Activated CD4-positive, alpha-beta T cell treated with anti-CD3 and anti-CD28 coated beads, Interleukin-2, Interleukin-4, amounts not matched to agents 100 ng/mL and 50 ng/mL, durations not matched to agents 16 hours and 8 hours (primary cell): ENCODE measurements at regions not wholly inside any gene's neighbourhood (a gene's known extent, or its start where the extent isn't known, plus 50 kb on each side); places are given as distances from the start of the nearest gene placed in this dataset.
A peak's percentile ranks its signal among the peaks of the same experiment; 100 is the strongest.
"Not testable (repeated sequence)": the region's sequence is repeated elsewhere in the genome, so short reads cannot be mapped to it uniquely, and the experiment has no call there.

Experiments used
- DNase-seq: peaks from one replicate; pipeline ENCODE4 v3.0.0-alpha.2; 2020; ENCODE audit warnings: low spot score

DNA sequence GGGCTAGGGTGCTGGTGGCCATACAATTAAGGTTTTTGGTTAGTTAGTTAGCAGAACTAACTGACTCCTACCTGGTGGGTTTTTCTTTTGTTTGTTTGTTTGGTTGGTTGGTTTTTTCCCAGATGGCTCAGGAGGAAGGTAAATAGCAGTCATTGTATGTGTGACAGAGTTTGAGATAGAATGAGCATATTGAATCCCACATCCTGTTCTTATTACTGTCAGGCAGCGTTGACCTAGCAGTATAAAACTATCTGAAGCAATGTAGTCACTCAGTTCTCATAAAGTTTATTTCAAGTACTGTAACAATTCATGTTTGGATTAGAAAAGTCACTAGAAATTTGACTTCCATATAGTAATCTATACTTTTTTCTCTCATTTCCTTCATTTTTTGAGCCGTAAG, 113.5 kb upstream of the NBPF19 start:
- DNase-seq, result not testable (repeated sequence)

DNA sequence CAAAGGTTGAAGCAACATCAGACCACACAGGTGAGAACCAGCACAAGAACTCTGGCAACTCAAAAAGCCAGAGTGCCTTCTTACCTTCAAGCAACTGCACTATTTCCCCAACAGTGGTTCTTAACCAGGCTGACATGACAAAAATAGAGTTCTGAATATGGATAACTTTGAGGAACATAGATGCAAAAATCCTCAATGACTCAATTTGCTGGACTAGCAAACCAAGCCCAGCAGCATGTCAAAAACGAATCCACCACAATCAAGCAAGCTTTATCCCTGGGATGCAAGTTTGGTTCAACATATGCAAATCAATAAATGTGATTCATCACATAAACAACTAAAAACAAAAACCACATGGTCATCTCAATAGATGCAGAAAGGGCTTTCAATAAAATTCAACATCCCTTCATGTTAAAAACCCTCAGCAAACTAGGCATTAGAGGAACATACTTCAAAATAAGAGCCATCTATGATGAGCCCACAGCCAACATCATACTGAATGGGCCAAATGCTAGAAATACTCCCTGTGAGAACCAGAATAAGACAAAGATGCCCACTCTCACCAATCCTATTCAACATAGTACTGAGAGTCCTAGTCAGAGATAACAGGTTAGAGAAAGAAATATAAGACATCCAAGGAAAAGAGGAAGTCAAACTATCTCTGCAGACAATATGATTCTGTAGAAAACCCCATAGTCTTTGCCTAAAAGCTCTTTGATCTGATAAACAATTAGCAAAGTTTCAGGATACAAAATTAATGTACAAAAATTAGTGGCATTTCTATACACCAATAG, 110.5 kb upstream of the NBPF19 start:
- DNase-seq, result not testable (repeated sequence)

- DNase-seq, result not testable (repeated sequence)
Measured at GRCh38 chr1:149366402-149366801, 108.4 kb upstream of the NBPF19 start.

- DNase-seq, result not testable (repeated sequence)
Measured at GRCh38 chr1:149367472-149368044, 107.3 kb upstream of the NBPF19 start.

- DNase-seq, result not testable (repeated sequence)
Measured at GRCh38 chr1:149368337-149368736, 106.5 kb upstream of the NBPF19 start.

DNA sequence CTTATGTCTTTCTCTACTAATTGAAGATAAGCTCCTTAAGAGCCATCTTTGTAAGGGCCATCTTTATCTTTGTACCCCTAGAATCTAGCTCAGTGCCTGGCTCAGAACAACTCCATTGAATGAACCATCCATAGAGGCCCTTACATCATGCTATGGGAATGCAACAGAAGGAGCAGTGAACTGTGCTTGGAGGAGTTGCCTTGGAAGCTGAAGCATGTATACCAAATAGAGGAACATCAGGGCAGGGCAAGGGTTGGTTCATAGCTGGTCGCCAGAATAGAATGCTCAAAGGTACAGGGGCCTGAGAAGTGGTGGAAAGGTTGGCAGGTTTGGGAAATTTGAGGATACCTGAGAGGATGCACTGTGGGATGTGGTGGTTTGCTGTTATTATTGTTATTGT, 105.8 kb upstream of the NBPF19 start:
- not testable (repeated sequence) for DNase-seq

DNA sequence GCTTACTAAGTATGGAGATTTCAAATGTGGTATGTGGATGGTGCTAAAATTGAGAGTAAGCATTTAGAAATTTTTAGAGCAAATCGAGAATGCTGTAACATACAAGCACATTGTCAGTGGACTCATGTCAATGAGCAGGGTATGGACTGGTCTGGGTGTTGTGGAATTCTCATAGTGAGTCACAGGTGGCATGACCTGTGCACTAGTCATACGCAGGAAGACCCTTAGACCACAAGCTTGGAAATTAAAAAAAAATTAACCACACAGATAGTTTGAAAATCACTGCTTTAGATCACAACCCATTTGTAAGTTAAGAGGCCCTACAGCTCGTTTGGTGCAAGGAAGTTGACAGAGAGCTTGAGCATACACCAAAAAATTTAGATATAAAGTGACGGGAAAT, 102.9 kb upstream of the NBPF19 start:
- not testable (repeated sequence) for DNase-seq

DNA sequence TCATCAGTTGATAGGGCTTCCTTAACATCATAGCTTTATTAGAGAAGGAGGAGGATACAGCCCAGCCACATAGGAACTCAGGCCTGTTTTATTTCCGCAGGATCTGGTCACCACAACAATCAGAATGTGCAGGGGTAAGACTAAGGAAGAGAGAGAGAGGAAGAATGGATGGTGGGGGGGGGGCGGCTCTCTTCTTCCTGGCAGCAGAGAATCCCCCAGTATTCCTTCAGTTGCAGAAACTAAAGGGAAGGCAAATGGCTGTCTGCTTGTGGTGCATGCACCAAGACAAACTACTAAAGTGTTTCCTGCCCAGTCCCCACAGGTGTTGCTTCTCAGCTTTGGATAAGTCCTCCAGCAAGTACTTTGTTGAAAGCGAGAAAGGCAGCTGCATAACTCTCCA, 96.4 kb upstream of the NBPF19 start:
- DNase-seq, result not testable (repeated sequence)

DNA sequence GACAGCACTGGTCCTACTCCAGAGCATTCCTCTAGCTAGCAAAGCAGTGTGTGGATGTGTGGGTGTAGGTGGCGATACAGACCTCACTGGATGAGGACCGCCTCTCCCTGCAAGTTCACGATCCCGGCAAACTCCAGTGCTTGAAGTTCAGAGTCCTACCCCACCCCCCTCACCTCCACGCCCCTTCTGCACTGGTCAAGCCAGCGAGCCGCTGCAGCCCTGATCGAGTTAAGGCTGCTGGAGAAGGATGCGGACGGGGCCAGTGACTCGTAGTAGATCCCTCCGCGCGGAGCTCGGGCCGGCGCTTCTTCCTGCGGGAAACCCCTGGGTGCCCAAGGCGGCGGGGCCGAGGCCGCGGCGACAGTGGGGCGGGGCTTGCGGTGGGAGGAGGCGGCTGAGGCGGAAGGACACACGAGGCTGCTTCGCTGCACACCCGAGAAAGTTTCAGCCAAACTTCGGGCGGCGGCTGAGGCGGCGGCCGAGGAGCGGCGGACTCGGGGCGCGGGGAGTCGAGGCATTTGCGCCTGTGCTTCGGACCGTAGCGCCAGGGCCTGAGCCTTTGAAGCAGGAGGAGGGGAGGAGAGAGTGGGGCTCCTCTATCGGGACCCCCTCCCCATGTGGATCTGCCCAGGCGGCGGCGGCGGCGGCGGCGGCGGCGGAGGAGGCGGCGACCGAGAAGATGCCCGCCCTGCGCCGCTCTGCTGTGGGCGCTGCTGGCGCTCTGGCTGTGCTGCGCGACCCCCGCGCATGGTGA, 84.5 kb upstream of the NBPF19 start:
- DNase-seq, result peak; percentile 46

- DNase-seq, result not testable (repeated sequence)
Measured at GRCh38 chr1:149390931-149391330, 83.9 kb upstream of the NBPF19 start.

- DNase-seq, result not testable (repeated sequence)
Measured at GRCh38 chr1:149395802-149396201, 79.0 kb upstream of the NBPF19 start.

GRCh38 chr1:149398527-149398926, 76.3 kb upstream of the NBPF19 start:
- not testable (repeated sequence) for DNase-seq

GRCh38 chr1:149408404-149408803, 66.4 kb upstream of the NBPF19 start:
- DNase-seq, result not testable (repeated sequence)

DNA sequence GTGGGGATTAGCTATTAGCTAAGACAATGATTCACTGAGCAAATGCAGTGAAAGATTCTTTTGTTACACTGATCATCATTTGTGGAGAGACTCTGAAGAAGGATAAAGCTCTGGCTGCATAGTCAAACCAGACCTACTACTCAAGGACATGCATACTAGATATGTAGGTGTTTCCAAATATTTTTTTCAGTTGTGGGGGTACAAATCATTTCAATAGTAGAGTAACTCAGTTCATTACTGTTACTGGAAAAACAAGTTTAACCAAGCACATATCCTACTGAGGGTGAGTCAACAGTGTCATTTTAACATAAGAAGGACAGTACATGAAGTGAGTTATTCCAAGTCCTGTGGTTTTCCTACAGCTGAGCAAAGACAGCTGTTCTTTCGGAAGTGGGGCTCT, 59.5 kb upstream of the NBPF19 start:
- DNase-seq, result peak; percentile 63

- DNase-seq, result not testable (repeated sequence)
Measured at GRCh38 chr1:149418782-149419181, 56.1 kb upstream of the NBPF19 start.

- DNase-seq, result not testable (repeated sequence)
Measured at GRCh38 chr1:149423122-149423521, 51.7 kb upstream of the NBPF19 start.
